MM.1S (cell line): ENCODE measurements at regions not wholly inside any gene's neighbourhood (a gene's known extent, or its start where the extent isn't known, plus 50 kb on each side); places are given as distances from the start of the nearest gene placed in this dataset.

Source experiments
- DNase-seq: peaks from one replicate; pipeline ENCODE4 v3.0.0-alpha.2; 2015
- H2AFZ ChIP-seq: fragments of 300-600 bp; sonication (generic); 2 replicates; pipeline ENCODE4 v1.6.0; 2016; ENCODE audit warnings: antibody characterized with exemption, low read length
- H3F3A ChIP-seq: fragments of 300-600 bp; sonication (generic); 2 replicates; pipeline ENCODE4 v1.6.1; 2016; ENCODE audit warnings: mild to moderate bottlenecking, antibody characterized with exemption, low read length, moderate library complexity, mixed read lengths; ENCODE audit not compliant: insufficient read depth
- H3K27ac ChIP-seq: fragments of 300-600 bp; sonication (generic); 2 replicates; pipeline ENCODE4 v1.5.1; 2016; ENCODE audit warnings: mild to moderate bottlenecking, low read length
- H3K27me3 ChIP-seq: fragments of 300-600 bp; sonication (generic); replicated peaks from 2 replicates; pipeline ENCODE4 v1.6.0; 2016; ENCODE audit warnings: low read length; ENCODE audit not compliant: insufficient read depth
- H3K36me3 ChIP-seq: fragments of 300-600 bp; sonication (generic); replicated peaks from 2 replicates; pipeline ENCODE4 v1.6.1; 2016; ENCODE audit warnings: mild to moderate bottlenecking, low read length, mixed read lengths; ENCODE audit not compliant: insufficient read depth
- H3K4me1 ChIP-seq: fragments of 300-600 bp; sonication (generic); 2 replicates; pipeline ENCODE4 v1.6.1; 2016; ENCODE audit warnings: low read length, mixed read lengths
- H3K4me2 ChIP-seq: fragments of 300-600 bp; sonication (generic); 2 replicates; pipeline ENCODE4 v1.6.0; 2016; ENCODE audit warnings: low read depth, low read length
- H3K4me3 ChIP-seq: fragments of 300-600 bp; sonication (generic); 2 replicates; pipeline ENCODE4 v1.5.1; 2016; ENCODE audit warnings: low read length, mixed read lengths
- H3K79me2 ChIP-seq: fragments of 300-600 bp; sonication (generic); 2 replicates; pipeline ENCODE4 v1.6.1; 2016; ENCODE audit warnings: mixed run types, low read length, mixed read lengths
- H3K9ac ChIP-seq: fragments of 300-600 bp; sonication (generic); 2 replicates; pipeline ENCODE4 v1.6.1; 2016; ENCODE audit warnings: low read length, mixed read lengths
- H3K9me2 ChIP-seq: fragments of 300-600 bp; sonication (generic); replicated peaks from 2 replicates; pipeline ENCODE4 v1.6.1; 2016; ENCODE audit warnings: mild to moderate bottlenecking, low read length, mixed read lengths; ENCODE audit not compliant: insufficient read depth
- H3K9me3 ChIP-seq: fragments of 300-600 bp; sonication (generic); replicated peaks from 2 replicates; pipeline ENCODE4 v1.6.1; 2016; ENCODE audit warnings: mild to moderate bottlenecking, low read length, mixed read lengths; ENCODE audit not compliant: insufficient read depth
- H4K20me1 ChIP-seq: fragments of 300-600 bp; sonication (generic); 2 replicates; pipeline ENCODE4 v1.6.1; 2016; ENCODE audit warnings: mild to moderate bottlenecking, low read length, moderate library complexity, mixed read lengths; ENCODE audit not compliant: insufficient read depth
- EZH2 ChIP-seq: fragments of 300-600 bp; sonication (generic); optimal IDR thresholded peaks from 2 replicates; pipeline ENCODE3; 2017; ENCODE audit warnings: low read depth, mild to moderate bottlenecking, antibody characterized with exemption, low read length, mixed read lengths
- EZH2phosphoT487 ChIP-seq: fragments of 300-600 bp; sonication (generic); IDR thresholded peaks from 2 replicates; pipeline ENCODE4 v1.6.1; 2018; ENCODE audit warnings: antibody characterized with exemption, low read length
- TF ChIP-seq, protein P1 (sequence below): fragments of 300-600 bp; sonication (generic); IDR thresholded peaks from 2 replicates; pipeline ENCODE4 v1.5.1; 2016; ENCODE audit warnings: antibody characterized with exemption, low read length, mixed read lengths

DNA sequence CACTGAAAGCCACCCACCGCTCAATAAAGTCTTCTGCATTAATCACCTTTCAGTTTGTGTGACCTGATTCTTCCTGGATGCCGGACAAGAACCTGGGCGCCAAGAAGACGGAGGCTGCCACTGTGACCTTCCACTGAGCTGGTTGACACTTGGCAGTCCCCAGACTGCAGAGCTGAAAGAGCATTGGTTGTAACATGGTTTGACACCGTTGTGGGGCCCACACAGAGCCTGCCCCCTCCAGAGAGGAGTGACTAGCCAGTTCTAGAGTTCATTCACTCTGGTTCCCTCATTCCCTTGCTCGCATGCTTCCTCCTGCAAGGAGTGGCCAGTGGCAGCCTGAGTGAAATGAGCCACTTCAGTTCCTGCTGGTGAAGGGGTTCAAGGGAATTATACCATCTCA, 86.2 kb upstream of the ANXA1 start:
- H3K4me2 ChIP-seq, result no peak overlapping the region
- no peak overlapping the region for H3K9ac ChIP-seq
- TF ChIP-seq, protein P1, sequence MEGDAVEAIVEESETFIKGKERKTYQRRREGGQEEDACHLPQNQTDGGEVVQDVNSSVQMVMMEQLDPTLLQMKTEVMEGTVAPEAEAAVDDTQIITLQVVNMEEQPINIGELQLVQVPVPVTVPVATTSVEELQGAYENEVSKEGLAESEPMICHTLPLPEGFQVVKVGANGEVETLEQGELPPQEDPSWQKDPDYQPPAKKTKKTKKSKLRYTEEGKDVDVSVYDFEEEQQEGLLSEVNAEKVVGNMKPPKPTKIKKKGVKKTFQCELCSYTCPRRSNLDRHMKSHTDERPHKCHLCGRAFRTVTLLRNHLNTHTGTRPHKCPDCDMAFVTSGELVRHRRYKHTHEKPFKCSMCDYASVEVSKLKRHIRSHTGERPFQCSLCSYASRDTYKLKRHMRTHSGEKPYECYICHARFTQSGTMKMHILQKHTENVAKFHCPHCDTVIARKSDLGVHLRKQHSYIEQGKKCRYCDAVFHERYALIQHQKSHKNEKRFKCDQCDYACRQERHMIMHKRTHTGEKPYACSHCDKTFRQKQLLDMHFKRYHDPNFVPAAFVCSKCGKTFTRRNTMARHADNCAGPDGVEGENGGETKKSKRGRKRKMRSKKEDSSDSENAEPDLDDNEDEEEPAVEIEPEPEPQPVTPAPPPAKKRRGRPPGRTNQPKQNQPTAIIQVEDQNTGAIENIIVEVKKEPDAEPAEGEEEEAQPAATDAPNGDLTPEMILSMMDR, result no peak
- TF ChIP-seq EZH2, result no peak
- no peak for TF ChIP-seq EZH2phosphoT487
- no peak overlapping the region for H3K4me3 ChIP-seq
- H3K9me3 ChIP-seq, result no peaks in the 10 kb centered on the region
- H2AFZ ChIP-seq, result no peak overlapping the region
- H3K4me1 ChIP-seq, result no peaks in the 10 kb centered on the region
- no peaks in the 10 kb centered on the region for H3K36me3 ChIP-seq
- H3K9me2 ChIP-seq, result no peaks in the 10 kb centered on the region
- H3K79me2 ChIP-seq, result no peaks in the 10 kb centered on the region
- DNase-seq, result no peak
- no peaks in the 10 kb centered on the region for H3K27me3 ChIP-seq
- no peak overlapping the region for H3K27ac ChIP-seq
- H3F3A ChIP-seq, result no peaks in the 10 kb centered on the region
- H4K20me1 ChIP-seq, result no peaks in the 10 kb centered on the region

DNA sequence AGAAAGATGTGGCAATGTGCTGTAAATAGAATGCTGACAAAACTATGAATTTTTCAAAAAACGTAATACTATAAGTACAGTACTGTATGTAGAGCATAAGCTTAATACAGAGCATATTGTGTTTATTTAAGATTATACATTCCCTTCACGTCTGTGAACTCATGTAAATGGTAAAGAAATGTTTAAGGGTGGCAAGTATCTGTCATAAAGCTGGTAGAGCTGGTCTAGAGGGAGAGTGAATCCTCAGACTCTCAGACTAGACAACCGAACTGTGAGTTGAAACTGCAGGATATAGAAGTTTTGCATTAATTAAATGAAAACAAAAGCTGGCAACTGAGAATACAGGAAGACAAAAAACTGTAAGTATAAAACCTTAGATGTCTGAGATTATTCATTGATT, 87.3 kb upstream of the ANXA1 start:
- Histone ChIP-seq H3K4me2 (no peak overlapping the region), H4K20me1 (no peaks in the 10 kb centered on the region), H3K27me3 (no peaks in the 10 kb centered on the region), H3K9me2 (no peaks in the 10 kb centered on the region), H3F3A (no peaks in the 10 kb centered on the region), H3K9me3 (no peaks in the 10 kb centered on the region), H3K79me2 (no peaks in the 10 kb centered on the region), H2AFZ (no peak overlapping the region), H3K9ac (no peak overlapping the region), H3K4me3 (no peak overlapping the region), H3K36me3 (no peaks in the 10 kb centered on the region), H3K4me1 (no peaks in the 10 kb centered on the region), H3K27ac (no peak overlapping the region)
- TF ChIP-seq EZH2phosphoT487, result no peak
- TF ChIP-seq, protein P1, result no peak
- no peak for TF ChIP-seq EZH2
- no peak for DNase-seq

DNA sequence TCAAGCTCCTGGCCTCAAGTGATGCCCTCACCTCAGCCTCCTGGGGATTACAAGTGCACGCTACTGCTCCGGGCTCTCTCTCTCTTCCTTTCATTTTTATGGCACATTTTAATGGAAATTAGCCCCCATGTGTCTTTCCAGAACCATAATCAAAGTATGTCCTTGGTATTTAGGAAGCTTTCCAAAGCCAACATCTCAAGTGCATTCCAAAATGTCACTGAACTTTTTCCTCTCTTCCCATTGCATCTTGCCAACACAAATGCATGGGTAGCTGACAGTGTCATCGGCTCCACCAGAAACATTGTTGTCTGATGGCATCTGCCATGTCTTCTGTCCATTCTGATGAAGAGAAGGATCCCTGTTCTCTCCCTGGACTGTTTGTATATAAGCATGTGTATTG, 90.5 kb upstream of the ANXA1 start:
- Histone ChIP-seq H4K20me1 (no peaks in the 10 kb centered on the region), H3K4me2 (no peak overlapping the region), H2AFZ (no peak overlapping the region), H3K4me3 (no peak overlapping the region), H3K79me2 (no peaks in the 10 kb centered on the region), H3K9ac (no peak overlapping the region), H3F3A (no peaks in the 10 kb centered on the region), H3K27ac (no peak overlapping the region), H3K27me3 (no peaks in the 10 kb centered on the region), H3K36me3 (no peaks in the 10 kb centered on the region), H3K4me1 (no peaks in the 10 kb centered on the region), H3K9me3 (no peaks in the 10 kb centered on the region), H3K9me2 (no peaks in the 10 kb centered on the region)
- TF ChIP-seq EZH2phosphoT487 (no peak), EZH2 (no peak)
- TF ChIP-seq, protein P1, result no peak
- no peak for DNase-seq

DNA sequence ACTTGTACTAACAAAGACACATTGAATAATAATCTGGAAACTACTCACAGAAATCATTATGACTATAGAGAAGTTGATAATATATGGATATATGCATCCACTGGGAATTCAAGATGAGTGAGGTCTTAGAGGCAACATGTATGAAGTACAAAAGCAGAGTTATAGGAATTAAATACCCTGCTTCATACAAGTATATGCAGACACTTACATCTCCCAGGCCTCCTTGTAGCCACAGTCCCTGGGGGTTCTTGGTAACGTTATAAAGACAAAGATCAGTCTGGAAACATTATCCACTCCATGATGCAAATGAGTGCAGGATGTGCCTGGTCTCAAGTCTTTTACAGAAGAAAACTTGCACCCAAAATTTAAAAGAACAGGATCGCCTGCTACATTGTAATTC, 92.4 kb upstream of the ANXA1 start:
- no peak overlapping the region for H3K4me2 ChIP-seq
- TF ChIP-seq, protein P1, result no peak
- TF ChIP-seq EZH2, result no peak
- no peak for TF ChIP-seq EZH2phosphoT487
- no peaks in the 10 kb centered on the region for H3K27me3 ChIP-seq
- H3K36me3 ChIP-seq, result no peaks in the 10 kb centered on the region
- H3K9ac ChIP-seq, result no peak overlapping the region
- no peak for DNase-seq
- no peak overlapping the region for H3K27ac ChIP-seq
- no peak overlapping the region for H2AFZ ChIP-seq
- H3F3A ChIP-seq, result no peaks in the 10 kb centered on the region
- no peak overlapping the region for H3K4me3 ChIP-seq
- H3K79me2 ChIP-seq, result no peaks in the 10 kb centered on the region
- no peaks in the 10 kb centered on the region for H3K9me2 ChIP-seq
- H3K9me3 ChIP-seq, result no peaks in the 10 kb centered on the region
- no peaks in the 10 kb centered on the region for H3K4me1 ChIP-seq
- H4K20me1 ChIP-seq, result no peaks in the 10 kb centered on the region
